ENCODE measurements at regions not wholly inside any gene's neighbourhood (a gene's known extent, or its start where the extent isn't known, plus 50 kb on each side); places are given as distances from the start of the nearest gene placed in this dataset.

DNA sequence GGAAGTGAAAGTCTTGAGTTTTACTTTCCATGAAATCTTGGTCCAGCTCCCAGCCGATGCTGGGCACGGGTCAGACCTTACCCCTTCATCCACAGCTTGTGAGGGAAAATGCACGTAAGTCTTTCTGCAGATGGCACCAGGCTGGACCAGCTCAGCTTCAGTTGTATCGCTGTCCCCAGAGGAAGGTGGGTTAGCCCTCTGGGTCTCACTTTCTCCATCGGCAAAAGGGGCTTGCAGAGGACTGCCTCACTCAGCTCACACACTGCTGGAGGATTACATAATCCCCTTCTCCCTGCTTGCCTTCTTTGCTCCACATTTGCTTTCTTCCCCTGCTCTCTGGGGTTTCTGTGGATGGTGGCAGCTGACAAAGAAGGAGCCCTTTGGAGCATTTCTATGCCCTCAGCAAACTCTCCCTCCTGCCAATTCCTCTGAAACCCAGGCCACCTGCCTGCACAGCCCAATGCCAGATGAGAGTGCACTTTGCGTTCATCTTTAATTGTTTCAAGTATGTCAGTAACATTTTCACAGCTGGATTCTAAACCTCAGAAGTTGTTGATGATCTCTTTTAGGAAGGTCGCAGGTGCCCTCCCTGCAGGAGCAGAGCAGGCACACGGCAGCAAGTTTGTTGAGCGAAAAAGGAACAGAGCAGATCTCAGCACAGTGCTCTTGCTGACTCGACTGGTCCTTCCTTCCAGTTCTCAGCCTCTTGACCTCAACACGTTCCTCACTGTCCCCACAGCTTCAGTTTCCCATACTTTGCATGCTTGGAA lies 155.6 kb upstream of the GLI2 start:
- no peak for DNase-seq (ENCODE audit: extremely low read depth, low read depth, low spot score)

DNA sequence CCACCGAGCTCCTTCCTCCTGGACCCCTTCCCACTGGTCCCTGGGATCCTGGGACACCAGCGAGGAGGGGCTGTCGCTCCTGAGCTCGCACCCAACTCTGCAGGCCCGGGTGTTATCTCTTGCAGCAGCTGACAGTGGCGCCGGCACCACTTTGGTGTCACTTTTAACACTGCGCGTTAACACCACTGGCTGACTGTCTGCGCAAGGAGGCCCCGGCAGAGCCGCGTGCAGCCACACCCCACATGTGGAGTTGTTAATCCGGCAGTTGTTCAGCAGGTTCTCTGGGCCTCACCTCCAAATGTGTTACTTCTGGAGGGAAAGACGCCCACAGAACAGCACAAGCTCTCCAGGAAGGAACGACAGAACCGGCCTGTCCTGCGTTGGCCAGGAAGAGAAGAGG lies 155.0 kb upstream of the GLI2 start:
- no peak for DNase-seq (ENCODE audit: extremely low read depth, low read depth, low spot score)

DNA sequence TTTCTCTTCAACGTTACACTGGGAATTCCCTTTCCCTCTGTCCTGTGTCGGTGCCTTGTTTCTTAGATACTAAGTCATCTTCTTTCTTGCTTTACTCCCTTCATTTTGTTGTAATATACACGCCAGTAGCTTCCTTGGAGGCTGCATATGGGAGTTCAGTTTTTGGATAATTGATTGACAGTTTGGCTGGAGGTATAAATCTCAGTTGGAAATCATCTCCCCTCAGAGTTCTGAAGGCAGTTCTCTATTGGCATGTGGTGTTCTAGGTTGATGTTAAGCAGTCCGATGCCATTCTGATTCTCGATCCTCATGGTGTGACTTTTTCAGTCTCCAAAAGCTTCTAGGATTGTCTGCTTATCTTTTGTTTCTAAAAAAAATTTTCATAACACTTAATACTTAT lies 152.5 kb upstream of the GLI2 start:
- no peak for DNase-seq (ENCODE audit: extremely low read depth, low read depth, low spot score)

DNA sequence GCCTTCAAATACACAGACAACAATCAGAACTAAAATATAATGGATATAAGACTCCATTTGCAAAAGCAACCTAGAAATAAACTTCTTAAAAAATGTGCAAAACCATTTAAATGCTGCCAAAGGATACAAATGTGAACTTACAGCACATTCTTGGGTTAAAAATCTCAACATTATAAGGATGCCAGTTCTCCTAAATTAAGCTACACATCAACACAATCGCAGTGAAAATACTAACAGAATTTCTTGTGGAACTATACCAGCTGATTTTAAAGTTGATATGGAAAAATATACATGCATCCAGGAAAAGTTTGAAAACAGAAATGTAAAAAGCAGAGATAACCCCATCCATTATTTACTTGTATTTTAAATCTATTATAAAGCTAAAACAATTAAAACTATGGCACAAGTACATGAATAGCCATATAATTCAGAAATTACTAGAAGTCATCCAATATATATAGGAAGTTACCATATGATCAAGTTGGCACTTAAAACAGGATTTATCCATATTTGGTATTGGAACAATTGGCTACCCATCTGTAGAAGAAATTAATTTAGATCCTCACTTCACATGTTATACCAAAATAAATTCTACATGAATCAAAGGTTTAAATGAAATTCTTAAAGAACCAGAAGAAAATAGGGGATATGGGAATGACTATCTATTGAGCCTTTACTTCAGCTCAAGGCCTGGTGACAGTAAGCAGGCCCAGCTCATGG lies 151.7 kb upstream of the GLI2 start:
- no peak for DNase-seq (ENCODE audit: extremely low read depth, low read depth, low spot score)

DNA sequence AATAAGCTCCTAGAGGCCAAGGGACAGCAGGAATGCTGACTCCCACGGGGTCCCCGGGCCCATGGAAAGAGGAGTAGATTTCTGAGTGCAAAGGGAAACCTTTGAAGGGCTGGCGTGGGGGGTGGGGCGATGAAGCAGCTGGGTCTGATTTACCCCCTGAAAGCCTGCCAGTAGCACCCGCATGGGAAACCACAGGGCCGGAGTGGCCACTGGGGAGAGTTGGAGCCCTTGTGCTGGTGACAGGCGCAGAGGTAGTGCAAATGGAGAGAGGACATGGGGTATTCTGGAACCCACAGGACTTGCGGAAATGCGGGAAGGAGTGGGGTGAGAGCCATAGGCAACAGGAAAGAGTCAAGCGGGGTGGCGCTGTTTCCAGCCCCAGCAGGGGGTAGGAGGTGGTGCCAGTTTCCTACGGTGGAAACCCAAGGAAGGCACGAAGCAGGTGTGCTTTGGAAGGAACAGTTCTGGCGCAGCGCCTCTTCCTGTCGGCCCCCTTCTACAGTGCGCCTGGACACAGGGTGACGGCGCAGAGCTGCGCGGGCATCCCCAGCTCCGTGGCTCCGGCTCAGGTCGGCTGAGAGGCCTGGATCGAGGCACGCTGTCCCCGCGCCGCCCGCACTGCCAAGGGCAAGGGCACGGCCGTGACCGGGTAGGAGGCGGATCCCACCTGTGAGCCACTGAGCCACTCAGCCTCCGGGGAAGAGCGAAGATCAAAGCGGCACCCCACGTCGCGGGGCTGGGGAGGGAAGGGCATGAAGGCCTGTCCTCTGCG lies 149.0 kb upstream of the GLI2 start:
- no peak for DNase-seq (ENCODE audit: extremely low read depth, low read depth, low spot score)

- DNase-seq (ENCODE audit: extremely low read depth, low read depth, low spot score): no peak
These were observed 148.2 kb upstream of the GLI2 start for GRCh38 chr2:120587279-120587996.

DNA sequence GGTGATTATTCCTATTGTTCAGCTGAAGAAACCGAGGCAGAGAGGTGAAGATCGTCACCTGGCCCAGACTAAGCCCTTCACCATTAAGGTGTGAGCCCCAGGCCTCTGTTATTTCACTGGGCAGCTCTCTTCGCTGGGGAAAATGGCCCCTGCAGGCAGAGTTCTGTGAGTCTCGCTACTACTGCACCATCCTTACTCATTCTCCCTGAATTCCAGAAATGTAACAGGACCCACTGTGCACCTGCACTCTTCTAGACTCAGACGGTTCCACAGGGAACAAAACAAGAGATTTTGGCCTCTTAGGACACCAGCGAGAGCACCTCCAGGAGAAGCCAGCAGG lies 147.7 kb upstream of the GLI2 start:
- no peak for DNase-seq (ENCODE audit: extremely low read depth, low read depth, low spot score)

- peak; percentile 95 for DNase-seq (ENCODE audit: extremely low read depth, low read depth, low spot score)
These were observed 145.7 kb upstream of the GLI2 start for GRCh38 chr2:120589771-120590608.

DNA sequence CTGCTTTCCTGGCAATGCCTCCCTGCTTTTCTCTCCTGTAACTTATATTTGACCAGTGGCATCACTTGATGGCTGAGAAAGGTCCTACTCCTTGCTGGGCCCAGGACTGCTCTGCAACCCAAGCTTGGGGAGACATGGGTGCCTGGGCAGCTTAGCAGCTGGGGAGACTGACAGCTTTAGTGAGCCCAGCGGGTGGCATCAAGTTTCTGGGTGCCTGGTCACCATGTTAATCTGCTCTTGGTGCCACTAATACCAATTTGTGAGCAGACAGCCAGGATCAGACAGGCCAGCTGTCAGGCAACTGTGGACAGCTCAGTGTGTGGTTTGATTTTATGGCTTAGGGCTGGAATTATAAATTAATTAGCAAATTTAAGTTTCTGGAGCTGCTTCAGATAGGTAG lies 144.8 kb upstream of the GLI2 start:
- DNase-seq (ENCODE audit: extremely low read depth, low read depth, low spot score): no peak

DNA sequence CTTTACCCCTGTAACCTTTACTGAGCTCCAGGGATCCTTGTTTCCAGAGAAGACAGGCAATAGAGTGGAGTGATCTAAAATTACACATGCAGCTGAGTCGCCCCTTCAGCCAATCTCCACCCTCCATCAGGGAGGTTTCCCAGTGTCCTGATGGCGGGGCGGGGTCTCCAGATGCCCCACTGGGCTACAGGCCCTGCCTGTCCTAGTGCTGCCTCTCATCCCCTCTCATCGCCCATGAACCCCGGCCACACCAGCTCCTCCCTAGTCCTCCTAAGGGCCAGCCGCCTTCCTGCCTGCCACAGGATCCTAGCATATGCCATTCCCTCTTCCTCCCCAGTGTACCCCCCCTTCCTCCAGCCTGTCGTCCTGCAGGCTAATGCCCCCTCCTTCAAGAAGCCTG lies 144.1 kb upstream of the GLI2 start:
- no peak for DNase-seq (ENCODE audit: extremely low read depth, low read depth, low spot score)

GRCh38 chr2:120592084-120592483 lies 143.6 kb upstream of the GLI2 start:
- no peak for DNase-seq (ENCODE audit: extremely low read depth, low read depth, low spot score)

- no peak for DNase-seq (ENCODE audit: extremely low read depth, low read depth, low spot score)
These were observed 141.6 kb upstream of the GLI2 start for GRCh38 chr2:120593921-120594686.

- no peak for DNase-seq (ENCODE audit: extremely low read depth, low read depth, low spot score)
These were observed 140.6 kb upstream of the GLI2 start for GRCh38 chr2:120594856-120595685.

DNA sequence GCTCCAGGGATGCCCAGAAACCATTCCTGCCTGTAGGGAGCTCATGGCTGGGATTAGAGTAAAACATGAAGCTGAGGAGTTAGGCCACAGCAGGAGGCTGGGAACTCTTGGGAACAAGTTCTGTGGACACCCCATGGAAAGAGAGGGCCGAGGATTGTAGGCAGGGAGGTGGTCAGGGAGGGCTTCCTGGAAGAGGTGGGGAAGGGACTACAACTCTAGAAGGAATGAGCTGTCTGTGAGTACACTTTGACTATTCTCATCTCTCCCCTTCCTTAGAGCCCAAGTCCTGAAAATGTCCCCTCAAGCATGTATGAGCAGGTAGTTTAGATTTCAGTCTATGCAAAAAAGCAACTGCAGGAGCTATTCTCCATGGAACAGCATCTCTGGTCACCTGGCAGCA lies 139.9 kb upstream of the GLI2 start:
- DNase-seq (ENCODE audit: extremely low read depth, low read depth, low spot score): no peak

- DNase-seq (ENCODE audit: extremely low read depth, low read depth, low spot score): no peak
These were observed 139.4 kb upstream of the GLI2 start for GRCh38 chr2:120596191-120596811.

DNA sequence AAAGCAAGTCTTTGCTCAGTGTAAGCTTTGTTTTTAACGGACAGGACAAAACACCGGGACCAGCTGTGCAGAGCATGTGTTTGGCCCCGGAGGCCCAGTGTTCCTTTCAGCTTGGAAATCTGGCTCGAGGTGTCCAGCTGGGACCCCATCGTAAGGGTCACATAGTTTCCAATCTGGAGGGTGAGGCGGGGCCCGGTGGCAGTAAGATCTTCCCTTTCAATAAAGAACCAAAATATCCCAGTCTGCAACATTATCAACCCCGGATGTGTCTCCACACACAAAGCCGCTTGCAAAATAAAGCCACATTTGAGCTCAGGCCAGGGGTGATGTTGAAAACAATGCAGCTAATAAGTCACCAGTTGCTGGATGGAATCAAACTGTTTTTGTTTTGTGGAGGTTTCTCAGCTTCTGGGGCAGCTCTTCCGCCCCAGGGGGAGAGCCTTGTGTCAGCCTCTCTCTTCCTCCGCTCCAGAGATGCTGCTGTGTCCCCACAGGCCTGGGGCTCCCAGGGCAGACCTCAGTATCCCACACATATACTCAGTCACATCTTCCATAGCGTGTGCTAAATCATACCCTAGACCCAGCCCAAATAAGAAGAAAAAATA lies 138.6 kb upstream of the GLI2 start:
- DNase-seq (ENCODE audit: extremely low read depth, low read depth, low spot score): no peak

- no peak for DNase-seq (ENCODE audit: extremely low read depth, low read depth, low spot score)
These were observed 138.0 kb upstream of the GLI2 start for GRCh38 chr2:120597595-120598193.

All from glomerular endothelial cell (primary cell).